IPS-18a (cell line): ENCODE measurements at regions not wholly inside any gene's neighbourhood (a gene's known extent, or its start where the extent isn't known, plus 50 kb on each side); places are given as distances from the start of the nearest gene placed in this dataset.

ENCODE experiments used
- H3K27ac ChIP-seq: one replicate; pipeline ENCODE4 v1.5.1; 2013; ENCODE audit warnings: low read length
- H3K27me3 ChIP-seq: one replicate; pipeline ENCODE4 v1.6.1; 2013; ENCODE audit warnings: mild to moderate bottlenecking, low read length; ENCODE audit not compliant: control insufficient read depth, insufficient read depth
- H3K36me3 ChIP-seq: one replicate; pipeline ENCODE4 v1.6.1; 2013; ENCODE audit warnings: low read depth, low read length; ENCODE audit not compliant: control insufficient read depth
- H3K4me1 ChIP-seq: one replicate; pipeline ENCODE4 v1.6.1; 2013; ENCODE audit warnings: low read depth, low read length; ENCODE audit not compliant: control insufficient read depth
- H3K4me3 ChIP-seq: one replicate; pipeline ENCODE4 v1.5.1; 2013; ENCODE audit warnings: low read length
- H3K9ac ChIP-seq: one replicate; pipeline ENCODE4 v1.6.1; 2013; ENCODE audit warnings: mild to moderate bottlenecking, low read length, moderate library complexity
- H3K9me3 ChIP-seq: one replicate; pipeline ENCODE4 v1.6.1; 2013; ENCODE audit warnings: low read depth, low read length; ENCODE audit not compliant: control insufficient read depth

GRCh38 chr10:123417414-123417813, 248.7 kb upstream of the GPR26 start:
- no peaks in the 10 kb centered on the region for H3K36me3 ChIP-seq
- no peak overlapping the region for H3K9ac ChIP-seq
- no peaks in the 10 kb centered on the region for H3K9me3 ChIP-seq
- H3K27me3 ChIP-seq, result no peaks in the 10 kb centered on the region
- H3K4me1 ChIP-seq, result no peaks in the 10 kb centered on the region
- H3K4me3 ChIP-seq, result no peak overlapping the region
- H3K27ac ChIP-seq, result no peak overlapping the region

DNA sequence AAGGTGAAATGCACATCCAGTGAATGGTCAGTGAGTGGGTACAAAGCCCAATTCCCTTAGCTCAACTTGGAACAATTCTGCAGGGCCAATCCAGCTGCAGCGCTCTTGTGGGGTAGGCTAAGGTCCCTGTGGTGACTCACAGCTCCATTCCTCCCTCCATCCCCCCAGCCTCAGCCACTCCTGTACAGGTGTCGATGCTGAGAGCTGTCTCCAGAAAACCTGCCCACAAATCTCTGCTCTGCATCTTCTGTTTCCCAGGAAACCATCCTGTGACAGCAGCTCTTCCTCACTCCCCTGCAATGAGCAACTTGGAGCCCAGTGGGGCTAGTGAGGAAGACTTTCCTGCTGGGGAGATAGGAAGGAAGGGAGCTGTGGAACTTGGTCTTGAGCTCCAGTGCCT, 244.7 kb upstream of the GPR26 start:
- Histone ChIP-seq H3K27me3 (no peaks in the 10 kb centered on the region), H3K36me3 (no peaks in the 10 kb centered on the region), H3K4me1 (peaks cover 8% of the 10 kb centered on the region), H3K27ac (no peak overlapping the region), H3K9ac (no peak overlapping the region), H3K9me3 (no peaks in the 10 kb centered on the region), H3K4me3 (no peak overlapping the region)

DNA sequence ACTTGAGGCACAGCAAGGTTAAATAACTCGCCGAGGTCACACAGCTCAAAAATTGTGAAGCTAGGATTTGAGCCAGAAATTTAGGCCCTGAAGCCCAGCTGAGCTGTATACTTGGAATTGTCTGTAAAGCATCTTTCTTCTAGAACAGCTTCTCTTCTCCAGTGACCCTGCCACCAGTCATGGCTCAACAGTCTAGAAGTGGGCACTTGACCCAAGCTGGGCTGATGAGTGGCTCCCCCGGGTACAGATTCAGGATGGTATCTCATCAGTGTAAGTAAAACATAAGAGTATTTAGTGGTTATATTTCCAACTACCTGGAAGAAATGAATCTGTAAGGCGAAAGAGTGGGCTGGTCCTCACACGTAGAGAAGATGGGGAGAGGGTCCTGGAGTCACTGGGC, 243.9 kb upstream of the GPR26 start:
- Histone ChIP-seq H3K27ac (no peak overlapping the region), H3K4me3 (no peak overlapping the region), H3K9ac (no peak overlapping the region), H3K4me1 (peaks cover 11% of the 10 kb centered on the region), H3K27me3 (no peaks in the 10 kb centered on the region), H3K36me3 (no peaks in the 10 kb centered on the region), H3K9me3 (no peaks in the 10 kb centered on the region)

GRCh38 chr10:123424537-123424936, 241.6 kb upstream of the GPR26 start:
- Histone ChIP-seq H3K9me3 (no peaks in the 10 kb centered on the region), H3K27ac (no peak overlapping the region), H3K9ac (no peak overlapping the region), H3K27me3 (no peaks in the 10 kb centered on the region), H3K36me3 (no peaks in the 10 kb centered on the region), H3K4me1 (peaks cover 12% of the 10 kb centered on the region), H3K4me3 (no peak overlapping the region)

- Histone ChIP-seq H3K27ac (no peak overlapping the region), H3K27me3 (no peaks in the 10 kb centered on the region), H3K4me3 (no peak overlapping the region), H3K9me3 (no peaks in the 10 kb centered on the region), H3K9ac (no peak overlapping the region), H3K36me3 (no peaks in the 10 kb centered on the region), H3K4me1 (peaks cover 21% of the 10 kb centered on the region)
Observed at GRCh38 chr10:123425680-123426079, 240.5 kb upstream of the GPR26 start.

GRCh38 chr10:123427165-123427786, 238.9 kb upstream of the GPR26 start:
- Histone ChIP-seq H3K4me1 (peaks cover 26% of the 10 kb centered on the region), H3K27me3 (no peaks in the 10 kb centered on the region), H3K4me3 (no peak overlapping the region), H3K36me3 (no peaks in the 10 kb centered on the region), H3K27ac (no peak overlapping the region), H3K9me3 (no peaks in the 10 kb centered on the region), H3K9ac (no peak overlapping the region)

DNA sequence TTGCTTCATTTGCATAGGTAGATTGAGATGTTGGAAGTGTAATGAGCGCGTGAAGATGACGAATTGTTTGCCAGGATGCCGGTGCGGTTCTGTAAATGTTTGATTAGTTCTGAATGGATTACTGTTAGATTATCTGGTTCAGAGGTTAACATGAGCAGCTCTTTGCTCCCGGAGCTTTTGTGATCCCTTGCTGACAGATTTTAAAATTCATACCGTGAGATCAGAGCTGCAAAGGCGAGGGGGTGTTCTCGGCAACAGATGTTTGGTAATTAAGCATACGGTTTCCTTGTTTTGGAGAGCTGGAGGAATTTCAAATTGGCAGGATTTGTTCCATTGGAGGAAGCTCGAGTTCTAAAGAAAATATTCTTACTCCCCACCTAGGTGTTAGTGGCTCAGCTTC, 237.8 kb upstream of the GPR26 start:
- Histone ChIP-seq H3K4me1 (peaks cover 26% of the 10 kb centered on the region), H3K36me3 (no peaks in the 10 kb centered on the region), H3K9me3 (no peaks in the 10 kb centered on the region), H3K9ac (no peak overlapping the region), H3K27ac (no peak overlapping the region), H3K27me3 (no peaks in the 10 kb centered on the region), H3K4me3 (no peak overlapping the region)

DNA sequence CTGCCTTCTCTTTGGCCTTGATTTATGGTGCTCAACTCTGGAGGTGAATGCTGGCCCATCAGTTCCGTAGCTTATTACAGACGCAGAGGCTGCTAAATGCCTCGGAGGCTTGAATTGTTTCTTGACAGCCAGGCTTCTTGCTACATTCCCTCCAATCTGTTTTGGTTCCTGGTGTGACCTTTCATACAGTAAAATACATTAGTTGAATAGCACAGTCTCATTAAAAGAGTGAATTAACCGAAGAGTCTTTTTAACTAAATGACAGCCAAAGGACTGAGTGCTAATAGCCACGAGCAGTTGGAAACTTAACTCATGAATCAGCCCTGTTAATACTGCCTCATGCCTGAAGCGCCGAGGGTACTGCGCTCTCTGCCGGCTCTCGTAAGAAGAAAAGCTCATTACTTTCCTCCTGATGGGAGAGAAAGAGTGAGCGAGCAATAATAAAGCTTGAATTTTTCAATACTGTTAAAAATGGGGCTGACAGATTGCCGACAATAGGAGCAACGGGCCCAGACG, 236.4 kb upstream of the GPR26 start:
- Histone ChIP-seq H3K4me3 (no peak overlapping the region), H3K9ac (no peak overlapping the region), H3K27ac (no peak overlapping the region), H3K27me3 (no peaks in the 10 kb centered on the region), H3K36me3 (no peaks in the 10 kb centered on the region), H3K4me1 (peaks cover 26% of the 10 kb centered on the region), H3K9me3 (no peaks in the 10 kb centered on the region)

DNA sequence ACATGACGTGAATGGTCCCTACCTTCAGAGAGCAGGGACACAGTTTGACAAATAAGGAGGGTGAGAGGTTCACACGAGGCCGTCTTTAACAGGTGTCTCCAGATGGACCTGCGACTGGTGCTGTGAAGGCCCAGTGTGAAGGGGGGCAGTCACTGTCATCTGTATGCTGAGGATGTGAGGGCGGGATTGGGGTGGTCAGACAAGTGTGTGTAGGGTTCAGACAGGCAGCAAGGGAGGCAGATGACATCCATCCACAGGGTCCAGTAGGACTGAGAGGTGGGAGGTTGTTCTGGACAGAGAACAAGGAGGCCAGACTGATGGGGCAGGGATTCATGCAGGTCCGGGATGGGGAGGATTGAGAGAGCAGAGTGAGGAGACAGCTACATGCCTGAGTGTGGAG, 232.6 kb upstream of the GPR26 start:
- Histone ChIP-seq H3K9me3 (no peaks in the 10 kb centered on the region), H3K36me3 (no peaks in the 10 kb centered on the region), H3K9ac (no peak overlapping the region), H3K4me1 (peaks cover 15% of the 10 kb centered on the region), H3K27ac (no peak overlapping the region), H3K27me3 (no peaks in the 10 kb centered on the region), H3K4me3 (no peak overlapping the region)

DNA sequence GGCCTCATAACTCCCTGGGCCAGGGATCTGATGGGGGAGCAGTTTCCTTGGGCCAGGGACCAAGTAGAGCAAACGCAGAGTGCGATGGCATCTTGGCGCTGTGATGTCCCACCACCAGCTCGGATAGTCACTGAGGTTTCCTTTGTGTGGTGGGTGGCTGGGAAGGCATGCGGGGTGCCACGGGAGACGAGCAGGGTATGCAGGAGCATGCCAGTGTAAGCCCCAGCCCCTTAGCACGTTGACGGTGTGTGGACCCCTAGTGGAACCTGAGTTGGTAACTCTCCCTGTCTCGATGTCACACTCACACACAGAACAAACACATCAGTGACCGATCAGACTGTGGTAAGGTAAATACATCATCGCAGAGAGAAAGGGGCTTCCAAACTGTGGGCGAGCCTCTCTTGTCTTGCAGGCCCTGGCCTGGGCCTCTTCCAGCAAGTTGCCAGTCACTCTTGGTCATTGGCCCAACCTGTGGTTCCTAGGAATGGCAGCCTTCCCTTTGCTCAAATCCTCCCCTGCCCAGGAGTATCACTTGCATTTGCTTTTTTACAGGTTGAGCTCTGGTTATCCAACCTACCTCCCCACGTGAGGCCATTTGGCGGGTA, 231.6 kb upstream of the GPR26 start:
- Histone ChIP-seq H3K27me3 (no peaks in the 10 kb centered on the region), H3K27ac (no peak overlapping the region), H3K9ac (no peak overlapping the region), H3K4me3 (no peak overlapping the region), H3K36me3 (no peaks in the 10 kb centered on the region), H3K9me3 (no peaks in the 10 kb centered on the region), H3K4me1 (peaks cover 14% of the 10 kb centered on the region)

- Histone ChIP-seq H3K9ac (no peak overlapping the region), H3K27ac (no peak overlapping the region), H3K9me3 (no peaks in the 10 kb centered on the region), H3K4me1 (no peaks in the 10 kb centered on the region), H3K36me3 (no peaks in the 10 kb centered on the region), H3K4me3 (no peak overlapping the region), H3K27me3 (no peaks in the 10 kb centered on the region)
Observed at GRCh38 chr10:123442901-123443300, 223.3 kb upstream of the GPR26 start.

- H3K4me1 ChIP-seq, result no peaks in the 10 kb centered on the region
- H3K9me3 ChIP-seq, result no peaks in the 10 kb centered on the region
- H3K4me3 ChIP-seq, result no peak overlapping the region
- no peaks in the 10 kb centered on the region for H3K27me3 ChIP-seq
- no peak overlapping the region for H3K27ac ChIP-seq
- H3K36me3 ChIP-seq, result no peaks in the 10 kb centered on the region
- no peak overlapping the region for H3K9ac ChIP-seq
Observed at GRCh38 chr10:123443924-123444323, 222.2 kb upstream of the GPR26 start.
